ENCODE measurements at regions not wholly inside any gene's neighbourhood (a gene's known extent, or its start where the extent isn't known, plus 50 kb on each side); places are given as distances from the start of the nearest gene placed in this dataset.

GRCh38 chr3:98978068-98978811, 76.7 kb upstream of the DCBLD2 start:
- DNase-seq: no peak

GRCh38 chr3:98977520-98977919, 76.0 kb upstream of the DCBLD2 start:
- DNase-seq: no peak

- DNase-seq: no peak
Measured at GRCh38 chr3:98974442-98974841, 72.9 kb upstream of the DCBLD2 start.

GRCh38 chr3:98972720-98973119, 71.2 kb upstream of the DCBLD2 start:
- DNase-seq: no peak

DNA sequence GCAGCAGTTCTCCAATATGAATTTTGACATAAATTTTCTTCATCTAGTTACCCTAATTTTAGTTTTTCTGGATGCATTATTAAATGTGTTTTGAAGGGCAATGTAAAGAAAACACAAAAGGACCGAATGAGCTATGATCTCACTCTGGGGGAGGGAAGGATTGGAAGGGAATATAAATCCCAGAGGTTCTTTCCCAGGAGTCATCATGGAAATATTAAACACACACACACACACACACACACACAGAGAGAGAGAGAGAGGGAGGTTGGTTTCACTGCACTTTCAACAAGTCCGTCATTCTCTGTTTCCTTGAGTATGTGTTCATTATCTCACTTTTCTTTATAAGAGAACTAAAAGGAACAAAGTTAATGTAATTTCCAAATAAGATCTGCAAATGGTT, 70.7 kb upstream of the DCBLD2 start:
- no peak for DNase-seq

DNA sequence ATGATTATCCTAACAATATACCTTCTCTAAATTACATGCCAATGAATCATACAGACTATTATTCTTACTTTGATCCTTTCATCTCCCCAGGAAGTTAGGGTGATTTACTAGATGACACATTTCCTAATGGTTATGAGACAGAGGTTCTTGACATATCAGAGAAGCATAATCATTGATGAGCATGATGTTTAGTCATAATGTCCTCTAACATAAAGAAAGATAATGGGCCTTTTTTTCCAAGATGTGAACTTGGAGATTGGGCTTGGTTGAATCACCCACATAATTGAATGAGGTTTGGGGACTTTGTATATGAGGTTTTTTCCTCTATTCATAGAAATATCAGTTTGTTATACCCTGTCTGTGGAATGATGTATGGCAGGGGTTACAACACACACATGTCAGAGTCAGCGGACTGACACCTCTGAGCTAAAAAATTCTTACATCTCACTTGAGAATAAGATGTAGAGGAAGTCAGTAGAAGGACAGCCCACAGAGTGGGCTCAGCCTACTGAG, 69.7 kb upstream of the DCBLD2 start:
- no peak for DNase-seq

DNA sequence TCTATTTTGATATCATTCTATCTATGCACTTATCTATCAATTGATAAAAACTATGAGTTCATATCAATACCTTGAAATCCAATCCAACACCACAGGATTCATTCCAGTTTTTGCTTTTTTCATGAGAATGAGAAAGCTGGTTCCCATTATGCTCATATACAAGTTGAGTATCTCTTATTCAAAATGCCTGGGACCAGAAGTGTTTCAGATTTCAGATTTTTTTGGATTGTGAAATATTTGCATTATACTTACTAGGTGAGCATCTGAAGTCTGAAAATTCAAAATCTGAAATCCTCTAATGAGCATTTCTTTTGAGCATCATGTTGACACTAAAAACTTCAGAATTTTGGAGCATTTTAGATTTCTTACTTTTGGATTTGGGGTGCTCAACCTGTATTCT, 67.8 kb upstream of the DCBLD2 start:
- no peak for DNase-seq

- DNase-seq: no peak
Measured at GRCh38 chr3:98968824-98969223, 67.3 kb upstream of the DCBLD2 start.

GRCh38 chr3:98968347-98968746, 66.9 kb upstream of the DCBLD2 start:
- DNase-seq: no peak

DNA sequence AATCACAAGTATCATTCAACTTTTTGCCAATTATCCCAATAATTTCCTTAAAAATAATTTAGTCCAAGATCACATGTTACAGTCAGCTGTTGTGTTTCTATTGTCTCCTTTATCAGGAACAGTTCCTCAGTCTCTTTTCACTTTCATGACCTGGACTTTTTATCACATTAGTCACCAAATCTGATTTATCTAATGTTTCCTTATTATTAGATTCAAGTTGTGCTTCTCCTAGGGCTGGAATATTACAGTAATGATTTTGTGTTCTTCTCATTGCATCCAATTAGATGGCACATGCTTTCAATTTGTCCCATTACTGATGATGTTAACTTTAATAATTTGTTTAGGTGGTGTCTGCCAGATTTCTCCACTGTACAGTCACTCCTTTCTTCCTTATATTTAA, 66.3 kb upstream of the DCBLD2 start:
- DNase-seq: no peak

- no peak for DNase-seq
Measured at GRCh38 chr3:98966862-98967546, 65.5 kb upstream of the DCBLD2 start.

GRCh38 chr3:98966434-98966833, 64.9 kb upstream of the DCBLD2 start:
- no peak for DNase-seq

- DNase-seq: no peak
Measured at GRCh38 chr3:98964784-98965183, 63.3 kb upstream of the DCBLD2 start.

- no peak for DNase-seq
Measured at GRCh38 chr3:98963546-98963945, 62.1 kb upstream of the DCBLD2 start.

DNA sequence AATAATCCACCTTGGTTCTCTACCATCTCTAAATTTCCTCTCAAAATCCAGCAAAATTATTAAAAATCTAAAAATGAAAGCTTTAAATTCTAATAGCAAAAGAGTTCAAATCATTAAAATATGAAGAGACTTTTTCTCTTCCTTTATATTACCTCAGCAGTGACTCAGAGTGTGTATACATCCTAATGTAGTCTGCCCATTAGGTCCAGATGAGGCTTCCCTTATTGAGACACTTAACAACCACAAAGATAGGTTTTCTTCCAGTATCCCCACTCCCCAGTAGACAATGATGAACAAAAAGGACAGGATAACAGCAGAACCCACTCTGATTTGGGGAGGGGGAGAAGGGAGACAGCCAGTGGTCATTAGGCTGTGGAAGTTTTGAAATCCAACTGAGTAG, 61.5 kb upstream of the DCBLD2 start:
- DNase-seq: no peak

DNA sequence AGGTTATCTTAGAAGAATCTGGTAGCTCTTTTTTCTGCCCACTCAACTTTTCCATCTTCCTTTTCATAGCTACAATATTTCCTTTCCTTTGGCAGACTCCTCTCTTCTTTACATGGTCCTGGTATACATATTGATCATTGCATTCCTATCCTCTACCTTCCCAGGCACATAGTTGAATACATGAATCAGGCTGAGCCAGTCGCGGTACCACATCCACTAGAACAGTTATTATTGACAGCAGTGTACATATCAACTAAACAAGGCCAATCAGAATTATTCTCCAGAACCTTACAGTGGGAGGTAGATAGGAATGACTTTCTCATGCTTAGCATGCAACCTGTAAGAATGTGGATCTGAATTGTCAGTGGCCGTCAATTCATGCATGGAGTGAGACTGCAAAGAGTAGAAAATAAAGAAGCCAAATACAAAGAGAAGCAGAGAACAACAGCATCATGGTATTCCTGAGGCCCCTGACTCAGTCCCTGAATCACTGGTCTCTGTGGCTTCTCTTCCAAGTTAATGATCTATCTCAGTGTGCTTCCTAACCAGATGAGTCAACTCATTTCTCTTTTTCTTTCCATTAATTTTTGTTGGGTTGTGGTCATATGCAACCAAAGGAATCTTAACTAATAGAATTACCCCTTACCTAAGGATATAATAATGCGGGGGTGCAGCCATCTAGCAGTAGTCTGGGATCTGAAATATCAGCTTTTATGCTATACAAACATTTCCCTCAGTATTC, 60.9 kb upstream of the DCBLD2 start:
- no peak for DNase-seq

- DNase-seq: no peak
Measured at GRCh38 chr3:98961161-98962155, 60.0 kb upstream of the DCBLD2 start.

DNA sequence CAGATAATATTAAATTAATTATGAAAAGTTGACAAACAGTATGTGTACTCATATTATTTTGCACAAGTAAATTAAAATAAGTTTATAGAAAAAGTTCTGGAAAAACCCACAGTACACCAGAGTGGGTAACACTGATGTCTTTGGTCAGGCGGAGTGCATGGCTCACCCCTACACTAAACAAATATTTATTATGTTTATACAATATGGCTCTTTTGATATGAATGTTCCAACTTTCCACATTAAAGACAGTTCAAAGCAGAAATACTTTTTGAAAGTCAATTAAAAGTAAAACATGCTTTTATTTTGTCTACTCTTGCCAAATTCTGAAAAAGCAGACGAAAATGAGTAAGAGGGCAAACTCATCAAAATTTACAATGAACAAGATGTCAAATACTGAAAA, 56.2 kb upstream of the DCBLD2 start:
- no peak for DNase-seq

DNA sequence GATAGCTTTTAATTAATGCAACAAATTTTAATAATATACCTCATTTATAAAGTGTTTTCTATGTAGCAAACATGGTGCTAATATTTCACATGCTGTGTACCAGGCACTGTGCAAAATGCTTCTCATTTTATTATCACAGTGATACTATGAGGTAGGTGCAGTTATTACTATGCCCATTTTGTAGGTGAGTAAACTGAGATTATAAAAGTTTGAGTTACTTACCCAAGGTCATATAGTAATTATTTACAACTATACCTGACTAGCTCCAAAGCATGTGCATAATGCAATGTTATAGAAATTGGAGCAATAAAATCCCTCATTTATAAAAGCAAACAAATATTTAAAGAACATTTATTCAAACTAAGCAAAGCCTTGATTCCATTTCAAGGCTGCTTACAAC, 54.5 kb upstream of the DCBLD2 start:
- DNase-seq: no peak

DNA sequence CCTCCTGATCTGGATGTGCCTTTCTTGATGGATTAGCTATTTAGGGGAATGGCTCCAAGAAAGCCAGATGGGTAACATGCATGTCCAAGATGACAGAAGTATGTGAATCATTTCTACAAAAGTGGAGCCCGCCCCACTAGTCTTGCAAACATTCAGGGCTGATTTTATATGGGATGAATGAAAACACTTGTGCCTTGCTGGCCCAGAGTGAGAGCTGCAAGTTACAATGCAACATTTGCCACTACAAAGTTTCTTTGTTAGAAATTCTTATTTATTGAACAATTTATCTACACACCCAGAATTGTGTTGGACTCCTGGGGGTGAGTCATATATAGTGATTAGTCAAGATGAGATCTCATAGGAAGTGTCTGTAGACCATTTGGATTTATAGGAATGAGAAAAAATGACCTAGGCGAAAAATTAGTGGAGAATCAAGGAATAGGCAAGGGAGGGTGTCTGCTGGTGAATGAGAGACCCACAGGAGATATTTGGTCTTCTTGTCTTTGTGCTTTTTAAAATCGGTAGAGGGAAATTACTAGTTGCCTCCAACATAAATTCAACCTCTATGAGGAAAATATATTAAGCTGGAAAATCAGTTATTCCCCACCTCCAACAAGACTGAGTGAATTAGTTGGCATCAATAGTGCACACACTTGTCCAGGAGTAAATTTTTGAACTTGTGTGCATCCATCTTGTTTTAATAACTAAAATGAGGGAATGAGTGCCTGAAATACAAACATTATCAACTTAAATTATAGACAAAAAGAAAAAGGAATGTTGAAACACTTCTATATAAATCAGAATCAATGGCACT, 53.5 kb upstream of the DCBLD2 start:
- DNase-seq: no peak

GRCh38 chr3:98954242-98954641, 52.7 kb upstream of the DCBLD2 start:
- no peak for DNase-seq

- DNase-seq: no peak
Measured at GRCh38 chr3:98952404-98952803, 50.9 kb upstream of the DCBLD2 start.
